Ishikawa (cell line): ENCODE measurements at regions not wholly inside any gene's neighbourhood (a gene's known extent, or its start where the extent isn't known, plus 50 kb on each side); places are given as distances from the start of the nearest gene placed in this dataset.

ENCODE experiments used
- CEBPB ChIP-seq: IDR thresholded peaks from 2 replicates; pipeline ENCODE4 v1.6.1; 2012
- CREB1 ChIP-seq: IDR thresholded peaks from 2 replicates; pipeline ENCODE4 v1.6.1; 2012; ENCODE audit warnings: low read depth
- EGR1 ChIP-seq: IDR thresholded peaks from 2 replicates; pipeline ENCODE4 v1.6.1; 2012
- EP300 ChIP-seq: IDR thresholded peaks from 2 replicates; pipeline ENCODE4 v1.6.1; 2012; ENCODE audit warnings: borderline replicate concordance
- FOXM1 ChIP-seq: IDR thresholded peaks from 2 replicates; pipeline ENCODE4 v1.6.1; 2012; ENCODE audit warnings: low read depth, borderline replicate concordance
- NFIC ChIP-seq: IDR thresholded peaks from 2 replicates; pipeline ENCODE4 v1.6.1; 2012
- RAD21 ChIP-seq: IDR thresholded peaks from 2 replicates; pipeline ENCODE4 v1.6.1; 2012; ENCODE audit warnings: low read depth
- TAF1 ChIP-seq: IDR thresholded peaks from 2 replicates; pipeline ENCODE4 v1.6.1; 2012; ENCODE audit warnings: low read depth, mild to moderate bottlenecking
- TCF12 ChIP-seq: IDR thresholded peaks from 2 replicates; pipeline ENCODE4 v1.6.1; 2012; ENCODE audit warnings: low read depth
- TEAD4 ChIP-seq: IDR thresholded peaks from 2 replicates; pipeline ENCODE4 v1.6.1; 2012
- YY1 ChIP-seq: IDR thresholded peaks from 2 replicates; pipeline ENCODE4 v1.6.1; 2012; ENCODE audit warnings: low read depth
- ZBTB7A ChIP-seq: IDR thresholded peaks from 2 replicates; pipeline ENCODE4 v1.6.1; 2012; ENCODE audit warnings: low read depth
- TF ChIP-seq, protein P1 (sequence below): IDR thresholded peaks from 2 replicates; pipeline ENCODE4 v1.6.1; 2012
- TF ChIP-seq, protein P2 (sequence below): IDR thresholded peaks from 2 replicates; pipeline ENCODE4 v1.6.1; 2012; ENCODE audit warnings: low read depth, mild to moderate bottlenecking
- TF ChIP-seq, protein P3 (sequence below): IDR thresholded peaks from 2 replicates; pipeline ENCODE4 v1.6.1; 2012

DNA sequence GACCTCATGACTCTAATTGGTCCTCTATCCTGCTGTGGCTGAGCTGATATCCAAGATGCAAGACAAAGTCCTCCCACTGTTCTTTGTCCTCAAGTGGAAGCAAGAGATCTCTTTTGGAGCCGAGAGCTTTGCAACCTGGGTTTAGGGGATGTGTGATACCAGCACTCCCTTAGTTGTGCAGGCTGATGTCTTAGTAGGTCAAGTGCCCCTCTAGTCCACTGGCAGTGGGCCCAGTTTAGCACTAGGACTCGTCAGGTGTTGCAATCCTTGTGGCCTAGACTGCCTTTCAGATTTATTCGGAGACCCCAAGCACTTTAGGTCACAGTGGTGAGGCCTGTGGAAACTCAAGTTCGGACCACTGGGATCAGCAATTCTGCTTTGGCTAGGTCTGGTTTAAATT is 64.0 kb downstream of the GPRASP3 start:
- TF ChIP-seq RAD21 (no peak), ZBTB7A (no peak), CEBPB (no peak), TCF12 (no peak), CREB1 (no peak), FOXM1 (no peak), TAF1 (no peak), YY1 (no peak), TEAD4 (no peak), EP300 (no peak)
- TF ChIP-seq, protein P1, sequence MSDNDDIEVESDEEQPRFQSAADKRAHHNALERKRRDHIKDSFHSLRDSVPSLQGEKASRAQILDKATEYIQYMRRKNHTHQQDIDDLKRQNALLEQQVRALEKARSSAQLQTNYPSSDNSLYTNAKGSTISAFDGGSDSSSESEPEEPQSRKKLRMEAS: no peak
- TF ChIP-seq, protein P2, sequence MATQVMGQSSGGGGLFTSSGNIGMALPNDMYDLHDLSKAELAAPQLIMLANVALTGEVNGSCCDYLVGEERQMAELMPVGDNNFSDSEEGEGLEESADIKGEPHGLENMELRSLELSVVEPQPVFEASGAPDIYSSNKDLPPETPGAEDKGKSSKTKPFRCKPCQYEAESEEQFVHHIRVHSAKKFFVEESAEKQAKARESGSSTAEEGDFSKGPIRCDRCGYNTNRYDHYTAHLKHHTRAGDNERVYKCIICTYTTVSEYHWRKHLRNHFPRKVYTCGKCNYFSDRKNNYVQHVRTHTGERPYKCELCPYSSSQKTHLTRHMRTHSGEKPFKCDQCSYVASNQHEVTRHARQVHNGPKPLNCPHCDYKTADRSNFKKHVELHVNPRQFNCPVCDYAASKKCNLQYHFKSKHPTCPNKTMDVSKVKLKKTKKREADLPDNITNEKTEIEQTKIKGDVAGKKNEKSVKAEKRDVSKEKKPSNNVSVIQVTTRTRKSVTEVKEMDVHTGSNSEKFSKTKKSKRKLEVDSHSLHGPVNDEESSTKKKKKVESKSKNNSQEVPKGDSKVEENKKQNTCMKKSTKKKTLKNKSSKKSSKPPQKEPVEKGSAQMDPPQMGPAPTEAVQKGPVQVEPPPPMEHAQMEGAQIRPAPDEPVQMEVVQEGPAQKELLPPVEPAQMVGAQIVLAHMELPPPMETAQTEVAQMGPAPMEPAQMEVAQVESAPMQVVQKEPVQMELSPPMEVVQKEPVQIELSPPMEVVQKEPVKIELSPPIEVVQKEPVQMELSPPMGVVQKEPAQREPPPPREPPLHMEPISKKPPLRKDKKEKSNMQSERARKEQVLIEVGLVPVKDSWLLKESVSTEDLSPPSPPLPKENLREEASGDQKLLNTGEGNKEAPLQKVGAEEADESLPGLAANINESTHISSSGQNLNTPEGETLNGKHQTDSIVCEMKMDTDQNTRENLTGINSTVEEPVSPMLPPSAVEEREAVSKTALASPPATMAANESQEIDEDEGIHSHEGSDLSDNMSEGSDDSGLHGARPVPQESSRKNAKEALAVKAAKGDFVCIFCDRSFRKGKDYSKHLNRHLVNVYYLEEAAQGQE: no peak
- TF ChIP-seq, protein P3, sequence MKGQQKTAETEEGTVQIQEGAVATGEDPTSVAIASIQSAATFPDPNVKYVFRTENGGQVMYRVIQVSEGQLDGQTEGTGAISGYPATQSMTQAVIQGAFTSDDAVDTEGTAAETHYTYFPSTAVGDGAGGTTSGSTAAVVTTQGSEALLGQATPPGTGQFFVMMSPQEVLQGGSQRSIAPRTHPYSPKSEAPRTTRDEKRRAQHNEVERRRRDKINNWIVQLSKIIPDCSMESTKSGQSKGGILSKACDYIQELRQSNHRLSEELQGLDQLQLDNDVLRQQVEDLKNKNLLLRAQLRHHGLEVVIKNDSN: no peak

DNA sequence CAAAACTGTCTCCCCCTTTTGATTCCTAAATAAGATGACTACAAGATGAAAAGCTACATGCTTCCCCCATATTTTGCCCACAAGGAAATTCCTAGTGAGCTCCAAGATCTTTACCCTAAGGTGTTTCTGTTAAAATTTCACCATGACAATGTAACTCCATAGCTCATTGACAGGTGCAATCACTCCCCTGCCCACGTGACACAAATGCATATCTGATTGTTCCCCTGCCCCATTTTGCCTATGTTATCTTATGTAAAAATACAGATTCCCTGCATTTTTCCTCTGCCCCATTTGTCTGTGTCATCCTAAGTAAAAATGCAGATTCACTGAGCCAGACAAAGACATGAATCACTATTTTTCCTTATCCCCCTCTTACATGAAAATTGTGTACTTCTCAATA is 66.7 kb downstream of the GPRASP3 start:
- TF ChIP-seq, protein P2: no peak
- no peak for TF ChIP-seq RAD21
- TF ChIP-seq ZBTB7A: no peak
- no peak for TF ChIP-seq FOXM1
- no peak for TF ChIP-seq YY1
- no peak for TF ChIP-seq EGR1
- TF ChIP-seq TCF12: no peak
- TF ChIP-seq CREB1: no peak
- TF ChIP-seq TAF1: no peak
- TF ChIP-seq TEAD4: no peak
- TF ChIP-seq, protein P3: no peak
- no peak for TF ChIP-seq NFIC
- TF ChIP-seq, protein P1: no peak
- no peak for TF ChIP-seq EP300

DNA sequence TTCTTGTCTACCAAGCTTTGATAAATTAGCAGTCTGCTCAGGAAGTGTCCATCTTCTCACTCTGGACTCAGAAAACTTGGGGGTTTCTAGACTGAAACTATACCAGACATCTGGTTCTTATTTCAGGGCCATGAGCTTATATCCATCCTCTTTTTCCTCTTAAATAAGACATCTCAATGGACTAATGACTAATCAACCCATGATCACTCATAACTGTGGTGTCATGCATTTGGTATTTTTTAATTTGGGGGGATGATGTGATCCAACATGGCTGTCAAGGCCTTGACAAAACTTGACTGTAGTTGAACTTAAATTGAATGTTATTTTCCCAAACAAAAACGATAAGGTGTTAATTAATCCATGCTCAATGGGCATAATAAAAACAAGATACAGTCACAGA is 87.8 kb downstream of the GPRASP3 start:
- no peak for TF ChIP-seq NFIC
- no peak for TF ChIP-seq TAF1
- no peak for TF ChIP-seq EGR1
- no peak for TF ChIP-seq CREB1
- TF ChIP-seq TCF12: no peak
- no peak for TF ChIP-seq EP300
- TF ChIP-seq, protein P2: no peak
- TF ChIP-seq CEBPB: no peak
- TF ChIP-seq FOXM1: no peak
- TF ChIP-seq YY1: no peak
- TF ChIP-seq, protein P1: no peak
- no peak for TF ChIP-seq RAD21

DNA sequence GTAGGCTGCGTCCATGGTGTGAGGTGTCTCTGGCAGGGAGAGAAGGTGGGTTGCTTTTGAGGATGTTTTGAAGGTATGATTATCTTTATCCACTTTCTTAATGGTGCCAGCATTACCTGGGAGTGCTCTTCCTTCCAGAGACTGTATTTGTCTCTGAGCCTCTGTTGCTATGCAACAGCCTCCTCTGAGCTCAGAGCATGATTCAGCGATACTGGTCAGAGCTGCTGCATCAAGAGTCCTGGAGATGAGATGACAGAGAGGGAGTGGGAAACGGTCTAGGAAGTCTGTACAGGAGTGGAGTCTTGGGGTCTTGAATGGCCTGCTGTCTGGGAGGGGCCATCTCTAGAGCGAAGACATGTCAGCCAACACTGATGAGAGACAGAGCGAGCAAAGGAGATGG is 104.4 kb upstream of the RAB40AL start:
- TF ChIP-seq, protein P2: no peak
- TF ChIP-seq CREB1 (no peak), EP300 (no peak), CEBPB (no peak), TAF1 (no peak), EGR1 (no peak), RAD21 (no peak), NFIC (no peak), YY1 (no peak), TCF12 (no peak), FOXM1 (no peak)
- TF ChIP-seq, protein P1: no peak
